ENCODE measurements at regions not wholly inside any gene's neighbourhood (a gene's known extent, or its start where the extent isn't known, plus 50 kb on each side); places are given as distances from the start of the nearest gene placed in this dataset.

DNA sequence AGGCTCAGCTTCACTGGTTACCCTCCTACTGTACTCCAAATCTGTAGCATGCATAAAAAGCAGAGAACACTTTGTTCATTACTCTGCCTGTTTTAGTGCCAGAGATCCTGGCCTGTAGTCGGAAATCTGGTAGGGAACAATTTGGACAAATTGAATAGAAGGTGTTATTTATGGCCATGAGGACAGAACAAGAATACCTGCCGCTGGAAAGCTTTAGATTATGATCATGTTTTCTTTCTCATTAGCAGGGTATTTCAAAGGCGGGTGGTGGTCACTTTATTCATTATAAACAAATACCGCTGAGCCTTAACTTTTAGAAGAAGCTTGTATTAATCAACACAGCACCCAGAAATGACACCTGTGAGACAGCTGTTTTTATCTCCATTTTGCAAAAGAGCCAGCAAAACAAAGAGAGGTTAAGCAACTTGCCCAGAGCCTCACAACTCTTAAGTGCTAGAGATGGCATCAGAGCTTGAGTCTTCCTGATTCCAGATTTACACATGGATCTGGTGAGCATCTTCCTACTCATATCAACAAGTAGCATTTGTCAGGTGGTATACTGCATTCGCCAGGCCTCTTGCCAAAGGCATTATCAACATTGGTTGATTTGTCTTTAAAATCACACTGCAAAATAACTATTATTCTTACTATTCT lies 110.5 kb downstream of the LCA5 start:
- no peak for DNase-seq (ENCODE audit: low read depth in 1 of 2, low spot score in 1 of 2)

GRCh38 chr6:79425589-79426311 lies 111.5 kb downstream of the LCA5 start:
- H3K27me3 ChIP-seq (ENCODE audit: insufficient read depth, poor library complexity, severe bottlenecking): no peaks in the 10 kb centered on the region
- no peak overlapping the region for H3K4me3 ChIP-seq (replicated peaks; ENCODE audit: insufficient read depth, low read length)
- H3K27ac ChIP-seq (replicated peaks): no peak overlapping the region
- TF ChIP-seq, protein P1, sequence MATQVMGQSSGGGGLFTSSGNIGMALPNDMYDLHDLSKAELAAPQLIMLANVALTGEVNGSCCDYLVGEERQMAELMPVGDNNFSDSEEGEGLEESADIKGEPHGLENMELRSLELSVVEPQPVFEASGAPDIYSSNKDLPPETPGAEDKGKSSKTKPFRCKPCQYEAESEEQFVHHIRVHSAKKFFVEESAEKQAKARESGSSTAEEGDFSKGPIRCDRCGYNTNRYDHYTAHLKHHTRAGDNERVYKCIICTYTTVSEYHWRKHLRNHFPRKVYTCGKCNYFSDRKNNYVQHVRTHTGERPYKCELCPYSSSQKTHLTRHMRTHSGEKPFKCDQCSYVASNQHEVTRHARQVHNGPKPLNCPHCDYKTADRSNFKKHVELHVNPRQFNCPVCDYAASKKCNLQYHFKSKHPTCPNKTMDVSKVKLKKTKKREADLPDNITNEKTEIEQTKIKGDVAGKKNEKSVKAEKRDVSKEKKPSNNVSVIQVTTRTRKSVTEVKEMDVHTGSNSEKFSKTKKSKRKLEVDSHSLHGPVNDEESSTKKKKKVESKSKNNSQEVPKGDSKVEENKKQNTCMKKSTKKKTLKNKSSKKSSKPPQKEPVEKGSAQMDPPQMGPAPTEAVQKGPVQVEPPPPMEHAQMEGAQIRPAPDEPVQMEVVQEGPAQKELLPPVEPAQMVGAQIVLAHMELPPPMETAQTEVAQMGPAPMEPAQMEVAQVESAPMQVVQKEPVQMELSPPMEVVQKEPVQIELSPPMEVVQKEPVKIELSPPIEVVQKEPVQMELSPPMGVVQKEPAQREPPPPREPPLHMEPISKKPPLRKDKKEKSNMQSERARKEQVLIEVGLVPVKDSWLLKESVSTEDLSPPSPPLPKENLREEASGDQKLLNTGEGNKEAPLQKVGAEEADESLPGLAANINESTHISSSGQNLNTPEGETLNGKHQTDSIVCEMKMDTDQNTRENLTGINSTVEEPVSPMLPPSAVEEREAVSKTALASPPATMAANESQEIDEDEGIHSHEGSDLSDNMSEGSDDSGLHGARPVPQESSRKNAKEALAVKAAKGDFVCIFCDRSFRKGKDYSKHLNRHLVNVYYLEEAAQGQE (IDR thresholded peaks at IDR 0.05; ENCODE audit: insufficient replicate concordance, low read depth): no peak
- no peak for TF ChIP-seq SPI1 (IDR thresholded peaks at IDR 0.05; ENCODE audit: borderline replicate concordance, low read depth)
- no peak for DNase-seq (ENCODE audit: low read depth in 1 of 2, low spot score in 1 of 2)

More for the DNA sequence above, 110.5 kb downstream of the LCA5 start:
- Histone ChIP-seq H3K27ac (replicated peaks) (no peak overlapping the region), H3K4me3 (replicated peaks; ENCODE audit: insufficient read depth, low read length) (no peak overlapping the region), H3K27me3 (ENCODE audit: insufficient read depth, poor library complexity, severe bottlenecking) (no peaks in the 10 kb centered on the region)
- TF ChIP-seq, protein P1 (IDR thresholded peaks at IDR 0.05; ENCODE audit: insufficient replicate concordance, low read depth): no peak
- TF ChIP-seq POLR2AphosphoS5 (IDR thresholded peaks at IDR 0.05; ENCODE audit: low read depth) (no peak), GABPA (IDR thresholded peaks at IDR 0.05; ENCODE audit: low read depth) (no peak), CTCF (IDR thresholded peaks at IDR 0.05; ENCODE audit: insufficient read depth, low read length) (no peak)

DNA sequence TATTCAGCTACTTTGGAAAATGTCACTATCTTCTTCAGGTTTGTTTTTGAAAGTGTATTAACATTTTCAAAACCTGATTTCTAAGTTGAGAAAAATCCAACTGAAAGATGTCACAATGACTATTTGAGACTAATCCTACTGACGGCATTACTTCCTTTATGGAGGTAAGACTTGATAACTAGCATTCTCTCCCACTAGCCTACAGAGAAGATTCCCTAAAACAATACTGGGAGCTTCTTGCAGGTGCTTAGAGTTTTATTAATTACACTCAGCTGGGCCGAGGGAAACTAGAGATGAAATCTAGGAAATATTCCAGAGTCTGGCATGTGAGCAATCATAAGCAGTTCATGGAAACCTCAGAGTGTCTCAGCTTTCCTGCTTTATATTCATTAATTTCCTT lies 114.0 kb downstream of the LCA5 start:
- Histone ChIP-seq H3K27ac (replicated peaks) (no peak overlapping the region), H3K27me3 (ENCODE audit: insufficient read depth, poor library complexity, severe bottlenecking) (no peaks in the 10 kb centered on the region), H3K4me3 (replicated peaks; ENCODE audit: insufficient read depth, low read length) (no peak overlapping the region)
- no peak for TF ChIP-seq GABPA (IDR thresholded peaks at IDR 0.05; ENCODE audit: low read depth)
- TF ChIP-seq POLR2AphosphoS5 (IDR thresholded peaks at IDR 0.05; ENCODE audit: low read depth): no peak
- TF ChIP-seq SPI1 (IDR thresholded peaks at IDR 0.05; ENCODE audit: borderline replicate concordance, low read depth): no peak
- TF ChIP-seq, protein P1 (IDR thresholded peaks at IDR 0.05; ENCODE audit: insufficient replicate concordance, low read depth): no peak
- no peak for TF ChIP-seq CTCF (IDR thresholded peaks at IDR 0.05; ENCODE audit: insufficient read depth, low read length)
- no peak for DNase-seq (ENCODE audit: low read depth in 1 of 2, low spot score in 1 of 2)

All from HL-60 (cell line).